K562 (cell line): ENCODE measurements at regions not wholly inside any gene's neighbourhood (a gene's known extent, or its start where the extent isn't known, plus 50 kb on each side); places are given as distances from the start of the nearest gene placed in this dataset.

Source experiments
- ATAC-seq: fragments of 200-7000 bp; cut with Tn5 transposase; 3 replicates; pipeline ENCODE4 v1.9.1; 2020; ENCODE audit warnings: moderate library complexity
- BruUV-seq: library from RNA; stranded (reverse); fragments of 400-500 nt; replicated peaks from 2 replicates; lab custom pipeline; 2021; lab: Mats Ljungman, UMichigan
- CTCF ChIA-PET: fragments of 300-600 bp; formaldehyde crosslinking; extraction: SDS; loops from one replicate; lab custom pipeline; 2021; ENCODE audit warnings: low intra/inter-chr PET ratio; lab: Yijun Ruan, JAX
- POLR2A ChIA-PET: fragments of 300-600, 350-650 bp; sonication (Branson Sonifier 250); formaldehyde crosslinking; extraction: SDS; loops from one replicate; lab custom pipeline; 2021; ENCODE audit warnings: antibody characterized with exemption, inconsistent platforms; lab: Yijun Ruan, JAX
- DNase-seq, 4 experiments: peaks; one replicate each; pipeline versions ENCODE4 v3.0.0 to v3.0.0-alpha.2; 2011 to 2018; ENCODE audit warnings: low spot score in 3 of 4, mixed read lengths in 3 of 4; ENCODE audit errors: extremely low read depth in 1 of 4
- FAIRE-seq: peaks from 2 replicates; lab custom pipeline; 2011; peaks lifted over from hg19 to GRCh38; lab: Jason Lieb, UNC
- H2AFZ ChIP-seq: 2 replicates; pipeline ENCODE4 v1.6.0; 2011; ENCODE audit warnings: low read depth, low read length, control low read depth, inconsistent platforms
- H3K27ac ChIP-seq: fragments of 200-600 bp; 3 replicates; pipeline ENCODE4 v1.8.0; 2011; ENCODE audit warnings: low read depth, mild to moderate bottlenecking, control low read depth, inconsistent platforms, low read length, moderate library complexity, mixed read lengths; ENCODE audit errors: extremely low read depth
- H3K27me3 ChIP-seq, 2 experiments: fragments of 300-600 bp in 1 of 2; 2 replicates in 1 of 2; 3 replicates in 1 of 2; pipeline versions ENCODE4 v1.6.0 to v1.8.0; 2011; ENCODE audit warnings: inconsistent platforms in 2 of 2, low read length in 2 of 2, mild to moderate bottlenecking in 1 of 2, mixed read lengths in 1 of 2, moderate library complexity in 1 of 2; ENCODE audit not compliant: control insufficient read depth in 2 of 2, insufficient read depth in 2 of 2
- H3K36me3 ChIP-seq: fragments of 300-600 bp; 3 replicates; pipeline ENCODE4 v1.8.0; 2011; ENCODE audit warnings: mild to moderate bottlenecking, low read length, inconsistent platforms; ENCODE audit not compliant: control insufficient read depth, insufficient read depth
- H3K4me1 ChIP-seq, 2 experiments: fragments of 200-600 bp in 1 of 2; replicated peaks in 1 of 2; 2 replicates in 1 of 2; 3 replicates in 1 of 2; pipeline versions ENCODE4 v1.5.1 to v1.8.0; 2011; ENCODE audit warnings: inconsistent platforms in 2 of 2, low read length in 2 of 2, mild to moderate bottlenecking in 1 of 2, mixed read lengths in 1 of 2, moderate library complexity in 1 of 2; ENCODE audit not compliant: control insufficient read depth in 2 of 2, insufficient read depth in 2 of 2
- H3K4me2 ChIP-seq: 2 replicates; pipeline ENCODE4 v1.6.1; 2011; ENCODE audit warnings: low read length, control low read depth, inconsistent platforms, mixed read lengths; ENCODE audit not compliant: insufficient read depth
- H3K4me3 ChIP-seq: fragments of 200-600 bp; sonication (generic), shearing (Covaris generic); 2 replicates; pipeline ENCODE4 v1.5.1; 2016; ENCODE audit warnings: control low read depth, inconsistent platforms
- H3K79me2 ChIP-seq: fragments of 200-600 bp; 3 replicates; pipeline ENCODE4 v1.8.0; 2011; ENCODE audit warnings: low read length, inconsistent platforms; ENCODE audit not compliant: control insufficient read depth, insufficient read depth
- H3K9ac ChIP-seq, 2 experiments: 2 replicates each; pipeline versions ENCODE4 v1.6.0 to v1.6.1; 2011; ENCODE audit warnings: low read depth in 2 of 2, low read length in 2 of 2, control low read depth in 1 of 2, inconsistent platforms in 1 of 2, mild to moderate bottlenecking in 1 of 2, mixed read lengths in 1 of 2; ENCODE audit not compliant: insufficient read depth in 1 of 2
- H3K9me1 ChIP-seq: one replicate; pipeline ENCODE4 v1.6.0; 2011; ENCODE audit warnings: inconsistent platforms, mild to moderate bottlenecking, low read length, moderate library complexity; ENCODE audit not compliant: control insufficient read depth, insufficient read depth
- H3K9me3 ChIP-seq: replicated peaks from 2 replicates; pipeline ENCODE4 v1.5.1; 2011; ENCODE audit warnings: low read depth, low read length, inconsistent platforms; ENCODE audit not compliant: control insufficient read depth, insufficient read depth
- H4K20me1 ChIP-seq: replicated peaks from 2 replicates; pipeline ENCODE4 v1.6.1; 2011; ENCODE audit warnings: low read length, inconsistent platforms, mixed read lengths; ENCODE audit not compliant: control insufficient read depth, insufficient read depth
- BCOR ChIP-seq: fragments of 450-650 bp; IDR thresholded peaks from 2 replicates; pipeline ENCODE4 v1.6.1; 2016
- DIDO1 ChIP-seq: fragments of 450-650 bp; IDR thresholded peaks from 2 replicates; pipeline ENCODE4 v1.6.1; 2016; ENCODE audit warnings: low read depth, missing biosample characterization, missing genetic modification characterization
- ELF2 ChIP-seq: fragments of 250-450 bp; sonication (Bioruptor Pico); IDR thresholded peaks from 2 replicates; pipeline ENCODE4 v1.5.0; 2021; ENCODE audit warnings: mild to moderate bottlenecking
- HDAC3 ChIP-seq: fragments of 450-650 bp; IDR thresholded peaks from 2 replicates; pipeline ENCODE4 v1.6.1; 2018; ENCODE audit warnings: borderline replicate concordance, mild to moderate bottlenecking, moderate library complexity; ENCODE audit not compliant: partially characterized antibody
- HDAC8 ChIP-seq: fragments of 450-650 bp; IDR thresholded peaks from 2 replicates; pipeline ENCODE4 v1.6.1; 2016; ENCODE audit warnings: mild to moderate bottlenecking, missing genetic modification characterization, moderate library complexity, missing compliant biosample characterization
- HEY1 ChIP-seq: fragments of 250-450 bp; sonication (Bioruptor Pico); IDR thresholded peaks from 2 replicates; pipeline ENCODE4 v1.5.0; 2020; ENCODE audit warnings: mild to moderate bottlenecking, moderate library complexity, borderline replicate concordance
- JUN ChIP-seq, 2 experiments: sonication (generic) in 1 of 2; formaldehyde crosslinking in 1 of 2; IDR thresholded peaks; 2 replicates each; pipeline versions ENCODE4 v1.6.1 to v1.8.0; 2012 to 2022; ENCODE audit warnings: borderline replicate concordance in 2 of 2, mild to moderate bottlenecking in 2 of 2, improper control_type of control experiment in 1 of 2, low read depth in 1 of 2, low read length in 1 of 2, missing genetic modification reagents in 1 of 2
- NCOA4 ChIP-seq: fragments of 450-650 bp; IDR thresholded peaks from 2 replicates; pipeline ENCODE4 v1.6.1; 2018; ENCODE audit warnings: mild to moderate bottlenecking; ENCODE audit not compliant: partially characterized antibody
- SREBF2 ChIP-seq: sonication (generic); formaldehyde crosslinking; IDR thresholded peaks from 2 replicates; pipeline ENCODE4 v1.4.0; 2020; ENCODE audit warnings: mild to moderate bottlenecking, missing genetic modification reagents
- STAT5A ChIP-seq: IDR thresholded peaks from 2 replicates; pipeline ENCODE4 v1.6.1; 2012; ENCODE audit warnings: low read length, inconsistent platforms, borderline replicate concordance
- ZBTB7A ChIP-seq: IDR thresholded peaks from 2 replicates; pipeline ENCODE4 v1.6.1; 2011; ENCODE audit warnings: low read depth, mild to moderate bottlenecking, low read length, moderate library complexity, borderline replicate concordance; ENCODE audit not compliant: control insufficient read depth
- ZNF224 ChIP-seq: sonication (generic); formaldehyde crosslinking; IDR thresholded peaks from 2 replicates; pipeline ENCODE4 v1.8.0; 2022; ENCODE audit warnings: mild to moderate bottlenecking, missing genetic modification reagents
- ZNF263 ChIP-seq: sonication (generic); formaldehyde crosslinking; IDR thresholded peaks from 2 replicates; pipeline ENCODE4 v1.8.0; 2022; ENCODE audit warnings: mild to moderate bottlenecking, missing genetic modification reagents, borderline replicate concordance
- in situ Hi-C: fragments of 300-500 bp; cut with MboI; formaldehyde crosslinking; loops from 4 replicates; pipeline ENCODE4 v1.15.0; 2018; ENCODE audit warnings: inconsistent platforms, mixed read lengths
- intact Hi-C: fragments of 100-400 bp; cut with micrococcal nuclease; formaldehyde crosslinking; loops from 2 replicates; pipeline ENCODE4 v1.14.2; 2022
- TF ChIP-seq, protein P1 (sequence below): sonication (generic); formaldehyde crosslinking; IDR thresholded peaks from 2 replicates; pipeline ENCODE4 v1.8.0; 2022; ENCODE audit warnings: mild to moderate bottlenecking, missing genetic modification reagents
- TF ChIP-seq, protein P2 (sequence below): fragments of 450-650 bp; IDR thresholded peaks from 2 replicates; pipeline ENCODE4 v1.6.1; 2016; ENCODE audit warnings: low read depth, mild to moderate bottlenecking, moderate library complexity
- TF ChIP-seq, protein P3 (sequence below): sonication (generic); IDR thresholded peaks from 2 replicates; pipeline ENCODE4 v1.6.1; 2016

DNA sequence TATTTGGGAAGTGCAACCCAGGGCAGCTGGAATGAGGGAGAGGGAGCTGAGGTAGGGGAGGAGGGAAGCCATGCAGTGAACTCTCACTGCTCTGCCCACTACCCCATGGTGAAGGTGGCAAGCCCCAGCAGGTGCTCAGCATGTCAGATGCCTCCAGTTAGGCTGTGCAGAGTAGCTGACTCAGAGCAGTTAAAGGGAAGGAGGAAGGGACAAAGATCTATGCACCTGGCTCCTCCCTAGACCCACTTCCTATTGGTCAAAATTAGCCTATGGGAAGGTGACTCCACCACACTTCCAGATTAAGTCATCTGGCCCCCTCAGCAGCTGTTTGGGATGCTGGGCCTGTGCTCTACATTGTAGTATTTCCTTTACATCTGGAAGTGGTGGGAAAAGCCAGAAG is 125.7 kb upstream of the MTPN start:
- H3K4me1 ChIP-seq = peaks cover 5 to 6% of the 10 kb centered on the region in 2 experiments; a peak in 3 of 5 replicates
- TF ChIP-seq ELF2 (CRISPR knock-in tag) (no peak), SREBF2 (CRISPR knock-in tag) (no peak), HDAC8 (tag) (no peak), NCOA4 (no peak), HDAC3 (no peak), ZBTB7A (no peak), HEY1 (no peak), DIDO1 (no peak), BCOR (no peak), ZNF263 (no peak), JUN (IDR thresholded peaks at IDR 0.05; ENCODE audit: borderline replicate concordance, low read depth, low read length) (no peak), JUN (CRISPR knock-in tag; IDR thresholded peaks at IDR 0.05; ENCODE audit: borderline replicate concordance) (no peak), STAT5A (no peak), ZNF224 (CRISPR knock-in tag) (no peak)
- TF ChIP-seq, protein P1, sequence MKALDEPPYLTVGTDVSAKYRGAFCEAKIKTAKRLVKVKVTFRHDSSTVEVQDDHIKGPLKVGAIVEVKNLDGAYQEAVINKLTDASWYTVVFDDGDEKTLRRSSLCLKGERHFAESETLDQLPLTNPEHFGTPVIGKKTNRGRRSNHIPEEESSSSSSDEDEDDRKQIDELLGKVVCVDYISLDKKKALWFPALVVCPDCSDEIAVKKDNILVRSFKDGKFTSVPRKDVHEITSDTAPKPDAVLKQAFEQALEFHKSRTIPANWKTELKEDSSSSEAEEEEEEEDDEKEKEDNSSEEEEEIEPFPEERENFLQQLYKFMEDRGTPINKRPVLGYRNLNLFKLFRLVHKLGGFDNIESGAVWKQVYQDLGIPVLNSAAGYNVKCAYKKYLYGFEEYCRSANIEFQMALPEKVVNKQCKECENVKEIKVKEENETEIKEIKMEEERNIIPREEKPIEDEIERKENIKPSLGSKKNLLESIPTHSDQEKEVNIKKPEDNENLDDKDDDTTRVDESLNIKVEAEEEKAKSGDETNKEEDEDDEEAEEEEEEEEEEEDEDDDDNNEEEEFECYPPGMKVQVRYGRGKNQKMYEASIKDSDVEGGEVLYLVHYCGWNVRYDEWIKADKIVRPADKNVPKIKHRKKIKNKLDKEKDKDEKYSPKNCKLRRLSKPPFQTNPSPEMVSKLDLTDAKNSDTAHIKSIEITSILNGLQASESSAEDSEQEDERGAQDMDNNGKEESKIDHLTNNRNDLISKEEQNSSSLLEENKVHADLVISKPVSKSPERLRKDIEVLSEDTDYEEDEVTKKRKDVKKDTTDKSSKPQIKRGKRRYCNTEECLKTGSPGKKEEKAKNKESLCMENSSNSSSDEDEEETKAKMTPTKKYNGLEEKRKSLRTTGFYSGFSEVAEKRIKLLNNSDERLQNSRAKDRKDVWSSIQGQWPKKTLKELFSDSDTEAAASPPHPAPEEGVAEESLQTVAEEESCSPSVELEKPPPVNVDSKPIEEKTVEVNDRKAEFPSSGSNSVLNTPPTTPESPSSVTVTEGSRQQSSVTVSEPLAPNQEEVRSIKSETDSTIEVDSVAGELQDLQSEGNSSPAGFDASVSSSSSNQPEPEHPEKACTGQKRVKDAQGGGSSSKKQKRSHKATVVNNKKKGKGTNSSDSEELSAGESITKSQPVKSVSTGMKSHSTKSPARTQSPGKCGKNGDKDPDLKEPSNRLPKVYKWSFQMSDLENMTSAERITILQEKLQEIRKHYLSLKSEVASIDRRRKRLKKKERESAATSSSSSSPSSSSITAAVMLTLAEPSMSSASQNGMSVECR (CRISPR knock-in tag) = no peak
- TF ChIP-seq, protein P2, sequence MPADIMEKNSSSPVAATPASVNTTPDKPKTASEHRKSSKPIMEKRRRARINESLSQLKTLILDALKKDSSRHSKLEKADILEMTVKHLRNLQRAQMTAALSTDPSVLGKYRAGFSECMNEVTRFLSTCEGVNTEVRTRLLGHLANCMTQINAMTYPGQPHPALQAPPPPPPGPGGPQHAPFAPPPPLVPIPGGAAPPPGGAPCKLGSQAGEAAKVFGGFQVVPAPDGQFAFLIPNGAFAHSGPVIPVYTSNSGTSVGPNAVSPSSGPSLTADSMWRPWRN = no peak
- TF ChIP-seq, protein P3, sequence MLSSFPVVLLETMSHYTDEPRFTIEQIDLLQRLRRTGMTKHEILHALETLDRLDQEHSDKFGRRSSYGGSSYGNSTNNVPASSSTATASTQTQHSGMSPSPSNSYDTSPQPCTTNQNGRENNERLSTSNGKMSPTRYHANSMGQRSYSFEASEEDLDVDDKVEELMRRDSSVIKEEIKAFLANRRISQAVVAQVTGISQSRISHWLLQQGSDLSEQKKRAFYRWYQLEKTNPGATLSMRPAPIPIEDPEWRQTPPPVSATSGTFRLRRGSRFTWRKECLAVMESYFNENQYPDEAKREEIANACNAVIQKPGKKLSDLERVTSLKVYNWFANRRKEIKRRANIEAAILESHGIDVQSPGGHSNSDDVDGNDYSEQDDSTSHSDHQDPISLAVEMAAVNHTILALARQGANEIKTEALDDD = no peak
- no peak overlapping the region for H3K4me3 ChIP-seq
- peaks cover 69% of the 10 kb centered on the region; the same call in 2 of the 3 replicates for H3K79me2 ChIP-seq
- H2AFZ ChIP-seq = no peak overlapping the region
- no peak overlapping the region for H3K4me2 ChIP-seq
- no TSS peak for BruUV-seq
- H3K9ac ChIP-seq = no peak overlapping the region
- ATAC-seq (peak; percentile 85), DNase-seq (no peak), FAIRE-seq (no peak)
- peaks cover 2% of the 10 kb centered on the region; the same call in 1 of the 3 replicates for H3K36me3 ChIP-seq
- H3K9me3 ChIP-seq = no peaks in the 10 kb centered on the region; the same call in 1 of the 2 replicates
- H3K27me3 ChIP-seq = no peaks in the 10 kb centered on the region
- intact Hi-C loops = no loop called here
- in situ Hi-C loops = no loop called here
- ChIA-PET CTCF (no interaction called here), POLR2A (interaction anchor here (0.6 to 2.6 kb wide), 9 partner anchors 9 to 216 kb away, joined by 3 to 18 read pairs (median 3); no protein-coding TSS in a partner anchor)
- no peaks in the 10 kb centered on the region for H3K9me1 ChIP-seq
- H3K27ac ChIP-seq = peak overlapping the region; percentile 16; the same call in 1 of the 3 replicates
- H4K20me1 ChIP-seq = no peaks in the 10 kb centered on the region
